ENCODE measurements at regions not wholly inside any gene's neighbourhood (a gene's known extent, or its start where the extent isn't known, plus 50 kb on each side); places are given as distances from the start of the nearest gene placed in this dataset.

DNA sequence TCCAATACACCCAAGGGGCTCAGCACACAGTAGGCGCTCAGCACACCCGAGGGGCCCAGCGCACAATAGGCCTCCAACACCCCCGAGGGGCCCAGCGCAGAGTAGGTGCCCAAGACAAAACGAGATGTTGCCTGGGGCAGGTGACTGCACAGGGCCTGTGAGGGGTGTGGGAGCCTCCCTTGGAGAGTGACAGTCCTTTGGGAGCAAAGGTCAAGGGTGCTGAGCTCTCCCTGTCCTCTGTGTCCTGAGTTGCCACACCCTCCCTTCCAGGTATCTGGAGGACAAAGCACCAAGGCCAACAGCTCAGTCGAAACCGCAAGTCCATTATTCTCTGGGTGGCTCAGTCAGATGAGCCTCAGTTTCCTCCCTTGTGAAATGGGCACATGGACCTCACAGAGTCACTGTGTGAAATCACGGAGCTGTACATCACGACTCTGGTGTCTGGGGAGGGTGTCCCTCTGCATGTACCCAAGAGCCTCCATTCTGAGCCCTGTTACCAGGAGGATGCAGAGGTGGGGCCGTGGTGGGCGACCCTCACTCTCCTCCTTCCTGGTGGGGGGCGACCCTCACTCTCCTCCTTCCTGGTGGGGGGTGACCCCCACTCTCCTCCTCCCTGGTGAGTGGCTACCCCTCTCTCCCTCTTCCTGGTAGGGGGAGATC lies 81.3 kb downstream of the FOXL3 start:
- DNase-seq (ENCODE audit: low read depth in 2 of 2), result no peak

DNA sequence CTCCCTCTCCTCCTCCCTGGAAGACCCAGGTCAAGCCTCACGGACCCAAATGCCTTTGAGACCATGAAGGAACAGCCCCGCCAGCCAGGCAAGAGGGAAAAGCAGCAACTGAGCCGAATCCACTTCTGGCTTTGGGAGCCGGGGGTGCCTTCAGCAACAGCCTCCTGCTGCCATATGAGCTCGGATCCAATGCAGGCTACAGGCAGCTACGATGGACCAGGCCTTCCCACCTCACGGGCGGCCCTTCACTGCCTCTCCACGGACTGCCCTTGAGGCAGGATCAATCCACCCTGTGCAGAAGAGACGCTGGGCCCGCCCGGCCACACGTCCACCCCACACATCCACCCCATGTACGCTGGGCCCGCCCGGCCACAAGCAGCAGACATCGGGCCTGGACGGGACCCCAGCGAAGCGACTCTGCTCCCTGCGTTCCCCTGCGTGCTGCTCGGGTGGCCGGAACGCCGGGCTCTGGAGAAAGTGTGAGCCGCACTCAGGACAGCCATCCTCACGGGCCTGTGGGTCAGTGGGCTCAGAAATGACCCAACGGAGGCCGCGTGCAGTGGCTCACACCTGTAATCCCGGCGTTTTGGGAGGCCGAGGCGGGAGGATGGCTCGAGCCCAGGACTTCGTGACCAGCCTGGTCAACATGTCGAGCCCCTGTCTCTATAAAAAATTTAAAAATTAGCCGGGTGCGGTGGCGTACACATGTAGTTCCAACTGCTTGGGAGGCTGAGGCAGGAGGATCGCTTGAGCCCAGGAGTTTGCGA lies 82.0 kb downstream of the FOXL3 start:
- DNase-seq (ENCODE audit: low read depth in 2 of 2), result no peak

DNA sequence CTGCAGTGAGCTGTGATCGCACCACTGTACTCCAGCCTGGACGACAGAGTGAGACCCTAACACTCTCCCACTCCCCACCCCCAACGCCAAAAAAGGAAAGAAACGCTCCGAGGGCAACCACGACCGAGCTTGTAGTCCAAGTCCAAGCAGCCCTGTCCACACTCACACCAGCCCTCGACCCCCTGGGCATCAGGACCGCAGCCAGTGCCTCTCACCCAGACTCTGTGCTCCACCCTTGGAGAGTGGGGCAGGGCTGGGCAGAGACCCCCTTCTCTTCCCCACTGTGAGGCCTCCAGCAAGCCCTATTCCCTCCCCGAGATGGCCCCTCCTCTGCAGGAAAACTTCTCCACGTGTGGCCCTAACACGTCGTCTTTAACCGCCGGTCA lies 82.6 kb downstream of the FOXL3 start:
- DNase-seq (ENCODE audit: low read depth in 2 of 2), result no peak

DNA sequence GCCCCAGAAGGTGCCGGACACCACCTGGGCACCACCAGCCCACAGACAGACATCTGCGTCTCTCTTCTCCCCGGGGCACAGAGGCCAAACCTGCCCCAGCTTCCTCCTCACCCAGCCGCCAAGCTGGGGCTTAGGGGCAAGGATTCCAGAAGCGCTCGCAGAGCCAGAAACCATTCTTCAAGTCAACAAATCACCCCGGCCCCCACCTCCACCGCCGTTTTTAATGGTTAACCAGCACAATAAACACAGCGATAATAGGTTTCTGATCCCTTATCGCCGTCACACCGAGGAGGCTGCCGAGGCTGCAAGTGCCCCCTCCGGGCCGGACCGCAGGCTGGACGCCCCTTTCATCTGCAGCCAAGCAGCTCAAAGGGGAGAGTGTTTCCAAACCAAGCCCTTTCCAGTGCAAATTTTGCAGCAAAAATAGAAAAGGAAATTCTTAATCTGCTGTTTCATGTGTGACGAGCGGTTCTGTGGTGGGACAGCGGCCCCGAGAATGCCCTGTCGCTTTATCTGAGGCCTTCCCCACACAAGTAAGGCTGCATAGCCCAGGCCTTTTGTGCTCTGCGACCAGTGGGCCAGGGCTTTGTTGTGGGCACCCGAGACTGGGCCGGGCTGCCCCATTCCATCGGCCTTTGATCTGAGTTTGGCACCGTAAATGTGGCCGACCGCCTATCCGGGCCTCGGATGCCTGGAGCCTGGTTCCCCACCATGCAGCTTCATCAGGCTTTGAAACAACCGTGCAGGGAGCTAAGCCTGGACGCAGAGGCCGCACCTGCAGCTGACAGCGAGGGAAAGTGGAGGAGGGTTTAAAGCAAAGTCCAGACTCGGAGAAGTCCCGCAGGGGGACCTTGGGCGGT lies 83.2 kb downstream of the FOXL3 start:
- no peak for DNase-seq (ENCODE audit: low read depth in 2 of 2)

DNA sequence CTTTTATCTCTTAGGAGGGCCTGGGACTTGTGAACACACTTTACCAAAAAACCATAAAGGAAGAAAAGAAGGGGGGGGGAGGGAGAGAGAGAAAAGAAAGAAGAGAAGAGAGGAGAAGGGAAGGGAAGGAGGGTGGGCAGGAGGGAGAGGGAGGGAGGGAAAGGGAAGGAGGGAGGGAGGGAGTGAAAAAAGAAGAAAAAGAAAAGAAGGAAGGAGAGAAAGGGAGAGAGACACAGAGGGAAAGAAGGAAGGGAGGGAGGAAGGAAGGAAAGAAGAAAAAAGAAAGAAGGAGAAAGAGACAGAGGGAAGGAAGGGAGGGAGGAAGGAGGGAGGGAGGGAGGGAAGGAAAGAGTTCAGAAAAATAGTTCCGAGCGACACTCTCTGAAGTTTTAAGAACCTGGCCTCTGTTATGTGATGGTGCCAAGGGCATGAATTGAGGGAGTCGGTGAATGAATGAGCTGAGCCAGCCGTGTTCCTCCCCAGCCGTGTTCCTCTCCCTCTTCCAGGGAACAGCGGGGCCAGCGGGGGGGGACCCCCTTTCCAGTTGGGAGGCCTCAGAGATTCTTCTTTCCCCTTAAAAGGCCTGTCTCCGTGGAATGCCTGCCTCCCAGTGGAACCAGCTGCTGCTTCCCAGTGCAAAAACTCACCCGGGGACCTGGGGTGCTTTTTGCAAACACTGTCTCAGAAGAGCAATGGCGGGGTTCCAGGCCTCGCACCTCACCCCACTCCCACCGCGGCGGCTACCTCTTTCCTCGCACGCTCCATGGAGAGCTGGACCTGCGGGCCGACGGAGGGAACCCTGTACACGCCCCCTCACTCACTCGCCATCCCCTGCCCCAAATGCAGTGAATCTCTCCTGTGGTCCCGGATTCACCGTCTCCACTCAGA lies 84.1 kb downstream of the FOXL3 start:
- no peak for DNase-seq (ENCODE audit: low read depth in 2 of 2)

DNA sequence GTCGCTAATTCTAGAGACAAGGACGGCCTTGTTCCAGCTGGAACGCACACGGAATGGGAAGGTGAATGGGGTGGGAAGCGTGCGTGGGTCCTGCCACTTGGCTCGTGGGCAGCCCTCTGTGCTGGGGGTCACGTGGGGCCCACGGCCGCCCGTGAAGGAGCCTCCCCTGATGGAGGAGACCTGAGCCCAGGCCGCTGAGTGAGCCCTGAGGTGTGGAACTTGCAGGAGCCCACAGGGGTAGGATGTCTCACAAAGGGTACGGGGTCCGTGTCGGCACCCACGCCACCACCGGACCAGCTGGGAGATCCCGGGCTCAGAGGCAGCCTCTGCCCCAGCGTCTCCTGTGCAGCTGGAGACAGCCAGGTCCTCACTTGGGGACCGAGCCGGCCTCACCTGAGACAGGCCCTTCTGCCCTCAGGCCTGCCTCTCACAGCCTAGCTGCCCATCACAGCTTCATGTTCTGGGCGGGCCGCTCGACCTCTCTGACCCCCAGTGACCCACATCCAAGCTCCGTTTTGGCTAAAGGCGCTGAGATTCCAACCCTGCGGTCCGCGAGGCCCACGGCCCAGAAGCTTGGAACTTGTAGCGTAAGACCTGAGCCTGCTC lies 84.8 kb downstream of the FOXL3 start:
- no peak for DNase-seq (ENCODE audit: low read depth in 2 of 2)

DNA sequence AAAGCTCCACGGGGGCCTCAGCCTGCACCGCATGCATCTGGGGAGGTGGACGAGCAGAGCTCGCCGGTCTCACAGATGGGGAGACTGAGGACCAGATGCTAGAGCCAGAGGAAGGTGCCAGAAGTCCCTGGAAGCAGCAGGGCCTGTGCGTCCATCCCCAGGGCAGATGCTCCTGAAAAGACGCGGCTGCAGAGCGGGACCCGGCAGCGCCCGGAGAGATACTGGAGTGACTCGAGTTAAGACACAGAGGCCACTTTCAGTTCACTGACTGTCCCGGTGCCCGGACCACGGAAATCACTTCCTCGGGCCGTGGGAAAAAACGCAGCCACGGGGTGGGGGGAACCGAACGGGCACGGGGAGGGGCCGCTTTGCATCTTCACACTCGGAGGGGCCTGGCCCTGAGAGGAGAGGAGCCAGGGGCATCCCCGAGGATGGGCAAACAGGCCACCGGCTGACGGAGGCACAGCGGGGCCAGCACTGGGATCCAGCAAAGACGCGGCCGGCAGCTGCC lies 85.4 kb downstream of the FOXL3 start:
- DNase-seq (ENCODE audit: low read depth in 2 of 2), result no peak

DNA sequence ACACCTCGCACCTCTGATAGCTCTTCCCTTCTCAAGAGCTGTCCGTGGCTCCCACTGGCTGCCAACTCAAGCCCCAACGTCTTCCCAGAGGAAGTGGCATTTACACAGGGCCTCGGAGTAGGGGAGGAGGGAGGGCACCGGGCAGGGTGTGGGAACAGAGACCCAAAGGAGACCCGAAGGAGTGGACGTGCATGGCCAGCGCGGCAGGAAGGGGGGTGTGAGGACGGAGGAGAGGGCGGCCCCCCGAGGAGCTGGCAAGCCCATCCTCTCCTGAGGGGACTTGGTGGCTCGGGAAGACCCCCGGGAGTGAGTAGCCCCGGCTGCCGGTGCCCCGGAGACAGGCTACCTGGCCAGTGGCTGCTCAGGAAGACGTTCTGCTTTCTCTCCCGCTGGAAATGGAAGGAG lies 85.9 kb downstream of the FOXL3 start:
- DNase-seq (ENCODE audit: low read depth in 2 of 2), result no peak

DNA sequence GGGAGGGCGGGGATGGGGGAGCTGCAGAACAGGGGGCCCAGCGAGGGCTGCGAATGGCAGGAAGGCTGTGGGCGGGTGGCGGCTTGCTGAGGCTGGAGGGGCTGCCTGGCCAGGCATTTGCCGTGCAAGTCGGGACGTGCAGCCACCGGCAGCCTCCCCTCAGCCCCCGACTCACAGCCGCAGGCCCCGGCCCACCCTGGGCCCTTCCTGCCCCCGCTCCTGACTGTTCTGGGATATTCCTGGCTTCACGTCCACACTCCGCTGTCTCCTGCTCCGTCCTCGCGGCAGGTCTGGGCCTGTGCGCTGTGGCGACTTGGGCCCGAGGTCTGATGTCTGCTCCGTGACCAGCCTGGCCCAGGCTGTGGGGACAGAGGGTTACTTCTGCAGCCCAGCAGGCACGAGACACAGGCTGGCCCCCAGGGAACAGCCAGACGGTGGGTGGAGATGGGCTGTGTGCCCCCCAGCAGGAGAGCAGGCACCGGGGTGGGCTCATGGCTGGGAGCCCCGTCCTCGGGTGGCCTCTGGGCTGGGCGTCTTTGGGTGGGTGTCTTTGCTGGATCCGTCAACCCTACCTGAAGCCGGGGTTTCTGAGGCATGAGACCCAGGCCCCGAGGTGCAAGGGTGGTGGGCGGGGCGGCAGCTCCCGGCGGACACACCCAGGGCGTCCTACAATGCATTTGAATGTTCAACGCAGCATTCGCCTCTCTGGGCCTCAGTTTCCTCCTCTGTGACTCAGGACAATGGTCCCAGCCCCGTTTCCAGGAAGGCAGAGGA lies 86.5 kb downstream of the FOXL3 start:
- no peak for DNase-seq (ENCODE audit: low read depth in 2 of 2)

DNA sequence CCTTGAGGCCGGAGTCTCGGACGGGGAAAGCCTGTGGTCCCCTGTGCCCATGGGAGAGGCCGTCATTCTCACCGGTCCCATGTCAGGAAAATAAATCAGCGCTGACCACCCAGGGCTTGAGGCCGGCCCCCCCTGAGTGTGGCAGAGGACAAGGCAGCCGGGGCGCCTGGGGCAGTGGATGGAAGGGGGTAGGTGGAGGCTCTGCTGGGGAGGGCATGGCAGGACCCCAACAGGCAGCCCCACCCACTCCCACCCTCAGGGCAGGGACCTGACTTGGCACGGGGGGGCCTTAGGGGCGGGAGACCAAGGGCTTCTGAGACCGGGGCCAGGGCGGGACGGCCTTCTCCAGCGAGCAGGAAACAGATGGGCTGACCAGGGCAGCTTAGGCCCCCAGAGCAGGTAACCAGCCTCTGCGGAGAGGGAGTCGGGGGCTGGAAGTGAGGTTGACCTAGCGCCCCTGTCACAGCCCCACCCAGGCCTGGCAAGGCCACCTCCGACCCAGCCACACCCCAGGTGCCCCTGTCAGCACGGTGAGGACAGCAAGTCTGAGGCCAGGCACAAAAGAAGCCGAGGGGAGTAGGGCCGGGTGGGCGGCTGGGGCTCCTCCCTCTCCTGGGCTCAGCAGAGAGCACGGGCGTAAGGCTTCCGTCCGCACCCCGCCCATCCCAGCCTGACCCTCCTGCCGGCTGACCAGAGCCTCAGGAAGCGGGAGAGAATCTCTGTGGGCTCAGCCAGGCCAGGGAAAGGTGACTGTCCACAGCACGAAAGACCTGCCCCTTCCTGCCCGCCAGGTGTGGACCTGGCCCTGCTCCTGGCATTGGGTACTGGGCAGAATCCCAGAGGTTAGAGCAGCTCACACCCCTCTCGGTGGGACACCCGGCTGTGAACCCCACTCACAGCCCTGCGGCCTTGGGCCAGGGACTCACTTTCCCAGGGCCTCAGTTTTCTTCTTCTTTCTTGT lies 87.4 kb downstream of the FOXL3 start:
- no peak for DNase-seq (ENCODE audit: low read depth in 2 of 2)

DNA sequence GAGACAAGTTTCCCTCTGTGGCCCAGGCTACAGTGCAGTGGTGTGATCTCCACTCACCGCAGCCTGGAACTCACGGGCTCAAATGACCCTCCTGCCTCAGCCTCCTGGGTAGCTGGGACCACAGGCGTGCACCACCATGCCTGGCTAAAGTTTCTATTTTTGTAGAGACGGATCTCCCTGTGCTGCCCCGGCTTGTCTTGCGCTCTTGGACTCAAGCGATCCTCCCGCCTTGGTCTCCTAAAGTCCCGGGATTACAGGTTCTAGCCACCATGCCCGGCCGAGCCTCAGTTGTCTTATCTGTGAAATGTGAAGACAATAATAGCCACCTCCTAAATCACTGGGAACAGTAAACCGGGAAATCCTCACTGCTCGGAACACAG lies 88.1 kb downstream of the FOXL3 start:
- DNase-seq (ENCODE audit: low read depth in 2 of 2), result no peak

DNA sequence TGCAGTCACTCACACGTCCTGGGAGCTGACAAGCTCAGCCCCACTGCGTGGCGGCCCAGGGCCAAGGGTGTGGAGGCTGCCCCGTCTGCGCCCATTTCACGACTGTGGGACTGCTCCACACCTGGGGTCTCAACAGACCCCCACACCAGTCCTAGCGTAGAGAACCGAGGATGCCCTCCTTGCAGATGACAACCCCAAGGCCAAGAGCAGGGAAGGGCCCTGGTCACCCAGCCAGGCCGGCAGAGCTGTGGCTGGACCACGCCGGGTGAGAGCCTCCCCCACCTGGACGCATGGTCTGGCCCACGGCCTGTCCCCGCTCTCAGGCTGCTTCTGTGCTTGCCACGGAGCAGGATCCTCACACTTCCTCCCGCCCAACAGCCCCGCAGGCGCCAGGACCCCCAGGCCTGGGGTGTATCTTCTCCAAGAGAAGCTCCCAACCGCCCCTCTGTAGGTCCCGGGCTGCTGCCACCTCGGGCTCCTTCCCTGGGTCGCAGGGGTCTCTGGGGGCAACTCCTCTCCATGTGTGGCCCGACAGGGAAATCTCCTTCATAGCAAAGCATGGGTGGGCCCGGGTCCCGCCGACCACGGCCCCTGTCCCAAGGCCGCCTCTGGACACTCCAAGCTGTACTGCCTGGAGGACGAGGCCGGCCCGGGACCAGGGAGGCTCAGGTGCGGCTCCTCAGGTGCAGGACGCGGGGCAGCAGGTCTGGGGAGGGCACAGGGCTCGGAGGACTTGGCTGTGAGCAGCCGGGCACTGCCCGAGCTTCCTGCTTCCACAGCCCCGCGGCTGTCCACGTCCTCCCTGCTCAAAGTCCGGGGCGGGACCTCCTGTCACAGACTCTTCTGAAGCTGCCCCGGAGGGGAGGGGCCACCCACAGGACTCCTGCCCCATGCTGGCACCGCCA lies 88.8 kb downstream of the FOXL3 start:
- no peak for DNase-seq (ENCODE audit: low read depth in 2 of 2)

DNA sequence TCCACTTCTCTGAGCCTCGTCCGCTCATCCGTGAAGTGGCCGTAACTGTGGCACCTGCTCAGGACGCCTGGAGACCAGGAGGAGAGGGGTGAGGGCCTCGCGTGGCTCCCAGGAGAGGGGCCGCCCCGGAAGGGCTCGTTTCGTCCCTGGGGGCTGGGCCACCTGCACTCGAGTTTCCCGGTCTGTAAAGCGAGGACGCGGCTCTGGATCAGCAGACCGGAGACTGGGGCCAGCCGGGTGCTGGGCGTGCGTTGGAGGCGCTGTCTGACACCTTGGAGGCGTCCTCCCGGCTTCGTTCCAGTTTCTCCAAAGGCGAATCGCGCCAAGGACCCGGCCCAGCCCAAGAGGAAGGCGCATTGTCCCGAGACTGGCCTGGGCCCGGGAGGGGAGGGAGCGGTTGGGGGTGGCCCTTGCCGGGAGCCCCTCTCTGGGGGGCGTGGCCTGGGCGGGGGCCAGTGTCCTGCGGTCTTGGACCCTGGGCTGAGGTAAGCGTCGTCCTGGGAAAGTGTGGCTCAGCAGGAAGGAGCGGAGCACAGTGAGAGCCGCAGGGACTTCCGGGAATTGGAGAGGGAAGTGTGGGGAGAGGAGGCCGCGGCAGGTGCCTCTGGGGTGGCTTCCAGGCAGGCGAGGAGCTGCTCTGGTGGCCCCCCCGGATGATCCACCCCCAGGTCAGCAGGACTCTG lies 89.6 kb downstream of the FOXL3 start:
- no peak for DNase-seq (ENCODE audit: low read depth in 2 of 2)

DNA sequence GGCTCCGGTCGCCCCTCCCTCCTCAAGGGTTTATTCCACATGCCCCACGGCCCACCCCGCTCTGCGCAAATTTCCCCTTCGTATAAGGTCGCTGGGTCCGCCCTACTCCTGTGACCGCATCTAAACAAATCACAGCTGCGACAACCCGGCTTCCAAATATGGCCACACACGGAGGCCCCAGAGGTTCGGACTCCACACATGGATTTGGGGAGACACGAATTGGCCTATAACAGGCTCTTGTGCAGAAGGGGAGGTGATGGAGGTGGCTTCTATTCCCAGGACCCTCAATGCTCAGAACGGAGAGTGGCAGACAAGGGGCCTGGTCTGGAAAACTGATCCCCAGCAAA lies 90.1 kb downstream of the FOXL3 start:
- no peak for DNase-seq (ENCODE audit: low read depth in 2 of 2)

DNA sequence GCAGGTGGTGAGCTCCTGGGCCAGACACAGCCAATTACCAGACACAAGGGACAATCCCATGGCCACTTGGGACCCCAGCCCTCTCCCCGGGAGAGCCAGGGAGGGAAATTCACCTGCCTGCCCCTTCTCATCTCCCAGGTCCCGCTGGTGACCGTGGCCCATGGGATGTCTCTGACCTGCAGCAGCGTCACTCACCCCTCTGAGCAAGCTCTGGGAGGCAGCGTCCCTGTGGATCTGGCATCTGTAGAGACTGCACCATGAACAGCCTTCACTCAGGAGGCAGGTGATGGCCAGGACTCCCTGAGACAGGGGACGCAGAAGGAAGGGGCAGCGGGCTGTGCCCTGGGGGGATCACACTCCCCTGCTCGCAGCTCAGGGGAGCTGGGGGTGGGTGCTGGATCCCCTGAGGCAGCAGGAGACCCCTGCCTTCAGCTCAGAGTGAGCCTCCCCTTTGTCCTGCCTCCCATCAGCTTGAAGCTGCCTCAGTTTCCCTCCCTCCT lies 90.8 kb downstream of the FOXL3 start:
- DNase-seq (ENCODE audit: low read depth in 2 of 2), result no peak

DNA sequence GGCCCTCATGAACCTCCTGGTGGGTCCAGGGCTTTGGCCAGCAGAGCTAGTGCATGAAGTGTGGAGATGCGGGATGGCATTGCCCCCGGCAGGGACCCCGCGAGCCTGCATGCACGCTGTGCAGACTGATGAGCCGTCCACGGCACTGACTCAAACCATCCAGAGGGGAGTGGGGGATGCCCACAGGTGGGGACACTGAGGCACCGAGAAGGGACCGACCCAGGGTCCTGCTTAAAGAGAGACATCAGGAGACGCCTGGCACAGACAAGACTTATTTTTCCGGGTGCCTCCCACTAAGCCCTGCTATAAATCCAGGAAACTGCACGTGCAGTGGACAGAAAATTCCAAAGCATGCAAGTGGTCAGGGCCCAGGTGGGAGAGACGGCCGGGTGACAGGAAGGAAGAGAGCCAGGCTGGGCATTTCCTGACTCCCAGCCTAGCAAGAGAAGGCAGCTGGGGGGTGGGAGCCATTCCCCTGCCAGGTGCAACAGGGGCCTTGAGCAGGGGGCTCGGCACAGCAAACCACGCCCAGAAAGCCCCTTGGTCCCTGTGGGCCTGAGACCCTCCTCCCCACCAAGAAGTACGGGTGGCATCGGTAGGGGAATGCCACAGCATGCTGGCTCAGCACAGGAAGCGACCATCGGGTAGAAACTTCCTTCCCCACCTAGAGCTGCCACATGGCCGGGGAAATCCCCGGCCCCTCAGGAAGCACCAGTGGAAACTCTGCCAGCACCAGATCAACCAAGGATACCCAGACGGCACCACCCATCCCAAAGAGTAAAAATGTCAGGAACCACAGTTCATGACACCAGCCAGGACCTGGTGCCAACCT lies 91.5 kb downstream of the FOXL3 start:
- peak in 1 of 2 donors; percentile 20 for DNase-seq (ENCODE audit: low read depth in 2 of 2)

DNA sequence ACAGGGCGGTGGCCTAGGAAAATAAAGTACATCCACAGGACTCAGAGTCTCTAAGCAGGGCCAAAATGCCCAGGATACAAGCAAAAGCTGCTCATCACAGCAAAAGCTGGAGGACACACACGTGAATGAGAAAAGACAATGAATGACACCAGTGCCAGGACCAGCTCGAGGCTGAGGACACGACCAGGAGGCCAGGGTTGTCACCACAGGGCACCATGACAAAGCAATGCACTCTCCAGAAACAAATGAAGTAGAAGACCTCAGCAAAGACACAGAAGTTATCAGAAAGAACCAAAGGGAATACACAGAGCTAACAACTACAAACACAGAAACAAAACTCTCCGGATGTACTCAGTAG lies 92.1 kb downstream of the FOXL3 start:
- no peak for DNase-seq (ENCODE audit: low read depth in 2 of 2)

All from stimulated activated CD8-positive, alpha-beta memory T cell treated with anti-CD3 and anti-CD28 coated beads, Interleukin-2, amount 100 ng/mL, for 48 hours (primary cell).